H1 (cell line): ENCODE measurements at regions not wholly inside any gene's neighbourhood (a gene's known extent, or its start where the extent isn't known, plus 50 kb on each side); places are given as distances from the start of the nearest gene placed in this dataset.

ENCODE experiments used
- ASH2L ChIP-seq: fragments of 200-600, 300-600 bp; sonication (generic); IDR thresholded peaks from one replicate; pipeline ENCODE4 v1.7.1; 2017; ENCODE audit warnings: low read length
- CHD7 ChIP-seq: fragments of 300-600 bp; sonication (generic); IDR thresholded peaks from 2 replicates; pipeline ENCODE4 v1.7.1; 2012; ENCODE audit warnings: low read length, moderate library complexity, mild to moderate bottlenecking, inconsistent platforms; ENCODE audit not compliant: insufficient replicate concordance
- RBBP5 ChIP-seq: IDR thresholded peaks from 2 replicates; pipeline ENCODE4 v1.7.1; 2012; ENCODE audit warnings: low read depth, mild to moderate bottlenecking, inconsistent platforms, low read length, moderate library complexity, borderline replicate concordance
- TF ChIP-seq, protein P1 (sequence below): IDR thresholded peaks from 2 replicates; pipeline ENCODE4 v1.6.1; 2011; ENCODE audit warnings: low read depth, mild to moderate bottlenecking, low read length; ENCODE audit not compliant: insufficient read depth

DNA sequence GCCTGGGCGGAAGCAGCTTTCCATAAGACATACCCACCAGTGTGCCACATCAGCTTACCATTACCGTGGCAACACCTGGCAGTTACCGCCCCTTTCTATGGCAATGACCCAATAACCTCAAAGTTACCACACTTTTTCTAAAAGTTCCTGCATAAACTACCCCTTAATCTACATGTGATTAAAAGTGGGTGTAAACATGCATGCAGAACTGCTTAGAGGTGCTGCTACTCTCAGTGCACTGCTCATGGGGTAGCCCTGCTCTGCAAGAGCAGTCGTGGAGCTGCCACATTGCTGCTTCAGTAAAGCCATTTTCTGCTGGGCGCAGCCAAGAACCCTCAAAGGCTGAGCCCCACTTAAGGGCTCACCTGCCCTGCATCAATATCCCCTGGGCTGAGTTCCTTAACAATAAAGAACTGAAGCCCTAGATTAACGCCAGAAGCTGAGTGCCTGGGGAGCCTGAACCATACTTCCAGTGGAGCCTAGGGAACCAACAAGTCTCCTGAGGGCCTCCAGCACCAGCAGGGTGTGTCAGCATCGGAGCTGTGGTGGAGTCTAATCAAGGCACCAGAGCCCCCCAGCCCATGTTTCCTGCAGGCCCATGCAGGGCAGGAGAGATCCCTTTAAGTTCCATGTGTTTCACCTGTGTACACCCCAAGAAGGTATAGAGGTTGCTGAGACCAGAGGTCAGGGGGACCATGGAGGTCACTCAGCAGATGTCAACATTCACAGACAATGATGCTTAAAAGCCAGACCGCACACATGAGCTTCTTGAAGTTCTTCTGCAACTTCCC, 1198.1 kb downstream of the UQCRFS1 start (continued):
- no peak for TF ChIP-seq CHD7
- no peak for TF ChIP-seq RBBP5
- TF ChIP-seq, protein P1, sequence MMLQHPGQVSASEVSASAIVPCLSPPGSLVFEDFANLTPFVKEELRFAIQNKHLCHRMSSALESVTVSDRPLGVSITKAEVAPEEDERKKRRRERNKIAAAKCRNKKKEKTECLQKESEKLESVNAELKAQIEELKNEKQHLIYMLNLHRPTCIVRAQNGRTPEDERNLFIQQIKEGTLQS, result no peak
- no peak for TF ChIP-seq ASH2L
